LoVo (cell line): ENCODE measurements at regions not wholly inside any gene's neighbourhood (a gene's known extent, or its start where the extent isn't known, plus 50 kb on each side); places are given as distances from the start of the nearest gene placed in this dataset.
"Not testable (repeated sequence)": the region's sequence is repeated elsewhere in the genome, so short reads cannot be mapped to it uniquely, and the experiment has no call there.

ENCODE experiments used
- DNase-seq: peaks from one replicate; pipeline ENCODE4 v3.0.0-alpha.2; 2016; ENCODE audit warnings: low spot score

GRCh38 chr7:82624965-82625364, 181.4 kb upstream of the CACNA2D1 start:
- DNase-seq, result no peak

GRCh38 chr7:82624337-82624736, 180.8 kb upstream of the CACNA2D1 start:
- DNase-seq, result no peak

- DNase-seq, result no peak
Measured at GRCh38 chr7:82623812-82624211, 180.2 kb upstream of the CACNA2D1 start.

- no peak for DNase-seq
Measured at GRCh38 chr7:82617156-82617555, 173.6 kb upstream of the CACNA2D1 start.

GRCh38 chr7:82616059-82616728, 172.6 kb upstream of the CACNA2D1 start:
- no peak for DNase-seq

- no peak for DNase-seq
Measured at GRCh38 chr7:82615527-82615926, 171.9 kb upstream of the CACNA2D1 start.

GRCh38 chr7:82609746-82610145, 166.2 kb upstream of the CACNA2D1 start:
- no peak for DNase-seq

- peak; percentile 28 for DNase-seq
Measured at GRCh38 chr7:82605247-82605864, 161.8 kb upstream of the CACNA2D1 start.

- no peak for DNase-seq
Measured at GRCh38 chr7:82602066-82602465, 158.5 kb upstream of the CACNA2D1 start.

GRCh38 chr7:82600531-82600930, 157.0 kb upstream of the CACNA2D1 start:
- no peak for DNase-seq

- DNase-seq, result no peak
Measured at GRCh38 chr7:82599895-82600294, 156.3 kb upstream of the CACNA2D1 start.

- no peak for DNase-seq
Measured at GRCh38 chr7:82598958-82599357, 155.4 kb upstream of the CACNA2D1 start.

- not testable (repeated sequence) for DNase-seq
Measured at GRCh38 chr7:82595795-82596194, 152.2 kb upstream of the CACNA2D1 start.

GRCh38 chr7:82595176-82595575, 151.6 kb upstream of the CACNA2D1 start:
- no peak for DNase-seq

- no peak for DNase-seq
Measured at GRCh38 chr7:82594665-82595064, 151.1 kb upstream of the CACNA2D1 start.

- DNase-seq, result no peak
Measured at GRCh38 chr7:82593780-82594179, 150.2 kb upstream of the CACNA2D1 start.

- no peak for DNase-seq
Measured at GRCh38 chr7:82592416-82592815, 148.8 kb upstream of the CACNA2D1 start.

- no peak for DNase-seq
Measured at GRCh38 chr7:82579047-82579446, 135.5 kb upstream of the CACNA2D1 start.

GRCh38 chr7:82578430-82578829, 134.9 kb upstream of the CACNA2D1 start:
- no peak for DNase-seq

GRCh38 chr7:82572195-82572880, 128.8 kb upstream of the CACNA2D1 start:
- DNase-seq, result peak; percentile 86

- DNase-seq, result not testable (repeated sequence)
Measured at GRCh38 chr7:82571047-82571446, 127.5 kb upstream of the CACNA2D1 start.

GRCh38 chr7:82567841-82568240, 124.3 kb upstream of the CACNA2D1 start:
- no peak for DNase-seq

GRCh38 chr7:82567356-82567755, 123.8 kb upstream of the CACNA2D1 start:
- DNase-seq, result no peak
